Endothelial cell of umbilical vein (primary cell): ENCODE measurements at regions not wholly inside any gene's neighbourhood (a gene's known extent, or its start where the extent isn't known, plus 50 kb on each side); places are given as distances from the start of the nearest gene placed in this dataset.

Experiments
- BruUV-seq: library from RNA; stranded (reverse); fragments of 400-500 nt; replicated peaks from 2 replicates; lab custom pipeline; 2021; lab: Mats Ljungman, UMichigan
- CTCF ChIA-PET: fragments of 300-600, 350-600 bp; sonication (Branson Sonifier 250); formaldehyde crosslinking; loops from one replicate; lab custom pipeline; 2021; ENCODE audit warnings: antibody characterized with exemption, inconsistent platforms; lab: Charles Lee
- POLR2A ChIA-PET: fragments of 300-600, 350-600 bp; sonication (Branson Sonifier 250); formaldehyde crosslinking; loops from one replicate; lab custom pipeline; 2021; ENCODE audit warnings: antibody characterized with exemption, inconsistent platforms; lab: Charles Lee
- DNase-seq: peaks from one replicate; pipeline ENCODE4 v3.0.0-alpha.2; 2011; ENCODE audit warnings: low read depth, low spot score
- FAIRE-seq: peaks from 2 replicates; lab custom pipeline; 2011; peaks lifted over from hg19 to GRCh38; lab: Jason Lieb, UNC
- H2AFZ ChIP-seq: 2 replicates; pipeline ENCODE4 v1.6.0; 2012; ENCODE audit warnings: low read depth, low read length, control low read depth, inconsistent platforms
- H3K27ac ChIP-seq: 2 replicates; pipeline ENCODE4 v1.5.1; 2011; ENCODE audit warnings: low read depth, mild to moderate bottlenecking, control low read depth, low read length, moderate library complexity; ENCODE audit not compliant: insufficient read depth
- H3K27me3 ChIP-seq, 2 experiments: 2 replicates each; pipeline versions ENCODE4 v1.6.0 to v1.6.1; 2011; ENCODE audit warnings: low read length in 2 of 2, mixed read lengths in 1 of 2; ENCODE audit not compliant: control insufficient read depth in 2 of 2, insufficient read depth in 2 of 2
- H3K36me3 ChIP-seq, 2 experiments: 2 replicates in 1 of 2; 3 replicates in 1 of 2; pipeline ENCODE4 v1.5.1; 2011; ENCODE audit warnings: low read length in 2 of 2, mild to moderate bottlenecking in 1 of 2, moderate library complexity in 1 of 2; ENCODE audit not compliant: control insufficient read depth in 2 of 2, insufficient read depth in 2 of 2; ENCODE audit errors: extremely low read depth in 1 of 2
- H3K4me1 ChIP-seq: 3 replicates; pipeline ENCODE4 v1.5.1; 2011; ENCODE audit warnings: mild to moderate bottlenecking, low read length; ENCODE audit not compliant: control insufficient read depth, insufficient read depth; ENCODE audit errors: extremely low read depth
- H3K4me2 ChIP-seq: 2 replicates; pipeline ENCODE4 v1.6.1; 2011; ENCODE audit warnings: low read length, control low read depth, mixed read lengths; ENCODE audit not compliant: insufficient read depth
- H3K4me3 ChIP-seq, 3 experiments: fragments of 200-600 bp in 1 of 3; sonication (generic), shearing (Covaris generic) in 1 of 3; replicated peaks in 1 of 3; 2 replicates each; pipeline ENCODE4 v1.5.1; 2011 to 2016; ENCODE audit warnings: control low read depth in 3 of 3, low read length in 3 of 3, mild to moderate bottlenecking in 2 of 3, inconsistent platforms in 1 of 3, low read depth in 1 of 3, moderate library complexity in 1 of 3; ENCODE audit not compliant: insufficient read depth in 1 of 3
- H3K79me2 ChIP-seq: 2 replicates; pipeline ENCODE4 v1.6.0; 2012; ENCODE audit warnings: low read length, inconsistent platforms; ENCODE audit not compliant: control insufficient read depth, insufficient read depth
- H3K9ac ChIP-seq: replicated peaks from 2 replicates; pipeline ENCODE3; 2011; ENCODE audit warnings: low read length, control low read depth; ENCODE audit not compliant: insufficient read depth; ENCODE audit errors: extremely low read depth
- H3K9me1 ChIP-seq: replicated peaks from 3 replicates; pipeline ENCODE4 v1.6.0; 2011; ENCODE audit warnings: mild to moderate bottlenecking, low read length; ENCODE audit not compliant: control insufficient read depth, insufficient read depth; ENCODE audit errors: extremely low read depth
- H3K9me3 ChIP-seq: replicated peaks from 2 replicates; pipeline ENCODE4 v1.5.1; 2012; ENCODE audit warnings: low read length, inconsistent platforms; ENCODE audit not compliant: control insufficient read depth, insufficient read depth
- H4K20me1 ChIP-seq: replicated peaks from 2 replicates; pipeline ENCODE3; 2011; ENCODE audit warnings: mild to moderate bottlenecking, low read length; ENCODE audit not compliant: control insufficient read depth, insufficient read depth; ENCODE audit errors: extremely low read depth
- EZH2 ChIP-seq: IDR thresholded peaks from 2 replicates; pipeline ENCODE4 v1.6.1; 2012; ENCODE audit warnings: borderline replicate concordance, low read depth, mild to moderate bottlenecking, moderate library complexity, low read length, inconsistent platforms; ENCODE audit not compliant: severe bottlenecking
- FOS ChIP-seq: IDR thresholded peaks from 2 replicates; pipeline ENCODE4 v1.6.1; 2011; ENCODE audit warnings: mild to moderate bottlenecking, low read length, moderate library complexity, borderline replicate concordance; ENCODE audit not compliant: insufficient read depth
- GATA2 ChIP-seq: IDR thresholded peaks from 2 replicates; pipeline ENCODE4 v1.7.0; 2011; ENCODE audit warnings: low read depth, mild to moderate bottlenecking, moderate library complexity, mixed read lengths, low read length; ENCODE audit not compliant: insufficient read length, insufficient read depth
- JUN ChIP-seq: IDR thresholded peaks from 2 replicates; pipeline ENCODE4 v1.6.1; 2011; ENCODE audit warnings: borderline replicate concordance, low read depth; ENCODE audit not compliant: insufficient read length, insufficient read depth
- MYC ChIP-seq: IDR thresholded peaks from one replicate; pipeline ENCODE4 v1.6.1; 2011; ENCODE audit warnings: mild to moderate bottlenecking, low read depth, low read length
- POLR2A ChIP-seq: IDR thresholded peaks from 2 replicates; pipeline ENCODE4 v1.6.1; 2012; ENCODE audit warnings: low read depth, mild to moderate bottlenecking, control low read depth, low read length
- POLR2AphosphoS5 ChIP-seq: IDR thresholded peaks from 2 replicates; pipeline ENCODE4 v1.6.1; 2012; ENCODE audit warnings: low read depth, mild to moderate bottlenecking, control low read depth, low read length, moderate library complexity; ENCODE audit not compliant: insufficient read depth
- dilution Hi-C: fragments of 300-500 bp; cut with MboI; formaldehyde crosslinking; loops from one replicate; pipeline ENCODE4 v1.15.0; 2019; ENCODE audit warnings: low sequenced_read_pairs; ENCODE audit not compliant: extremely low pct_ligation_motif_present
- intact Hi-C: fragments of 100-400 bp; cut with micrococcal nuclease; formaldehyde crosslinking; loops from one replicate; pipeline ENCODE4 v1.10.0; 2022
- TF ChIP-seq, protein P1 (sequence below), 2 donors: IDR thresholded peaks; 1 replicate in 1 of 2; 2 replicates in 1 of 2; pipeline ENCODE4 v1.5.1; 2011; ENCODE audit warnings: low read length in 2 of 2, mild to moderate bottlenecking in 2 of 2, moderate library complexity in 2 of 2, control low read depth in 1 of 2, inconsistent platforms in 1 of 2, low read depth in 1 of 2; ENCODE audit not compliant: insufficient read depth in 1 of 2; ENCODE audit errors: extremely low read depth in 1 of 2
- TF ChIP-seq, protein P2 (sequence below): IDR thresholded peaks from 2 replicates; pipeline ENCODE4 v1.6.1; 2011; ENCODE audit not compliant: insufficient read depth, insufficient read length

DNA sequence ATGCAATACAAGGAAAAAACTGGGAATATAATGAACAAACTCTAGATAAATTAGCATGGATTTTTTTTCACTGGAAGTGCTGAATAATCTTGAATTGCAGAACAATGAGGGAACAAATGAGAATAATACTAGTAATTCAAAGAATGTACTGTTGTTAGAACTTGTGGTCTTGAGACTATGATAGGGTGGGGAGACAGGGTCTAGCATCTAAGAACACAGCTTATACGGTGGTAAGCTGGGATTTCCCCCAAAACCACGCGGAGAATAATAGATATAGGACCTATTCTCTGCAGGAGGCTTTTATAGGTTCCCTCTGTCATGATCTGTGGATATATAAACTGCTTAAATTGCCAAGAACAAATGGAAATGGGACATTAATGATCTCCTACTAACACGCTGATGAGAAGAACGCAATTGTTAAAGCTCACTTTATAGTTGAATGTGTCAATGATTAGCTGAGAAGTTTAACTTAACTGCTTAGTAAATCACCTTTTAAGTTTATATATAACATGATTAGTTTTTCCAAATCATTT is 692.3 kb downstream of the ZPLD1 start:
- dilution Hi-C loops (no loop called here), intact Hi-C loops (no loop called here)
- BruUV-seq, result no TSS peak

More for the DNA sequence above, 692.3 kb downstream of the ZPLD1 start:
- Histone ChIP-seq H4K20me1 (no peaks in the 10 kb centered on the region), H3K4me2 (no peak overlapping the region), H3K9ac (no peak overlapping the region), H2AFZ (no peak overlapping the region), H3K4me1 (no peaks in the 10 kb centered on the region), H3K79me2 (no peaks in the 10 kb centered on the region), H3K36me3 (no peaks in the 10 kb centered on the region), H3K9me3 (no peaks in the 10 kb centered on the region), H3K9me1 (no peaks in the 10 kb centered on the region), H3K27ac (no peak overlapping the region), H3K27me3 (no peaks in the 10 kb centered on the region), H3K4me3 (no peak overlapping the region)
- TF ChIP-seq POLR2A, result no peak
- TF ChIP-seq, protein P1, sequence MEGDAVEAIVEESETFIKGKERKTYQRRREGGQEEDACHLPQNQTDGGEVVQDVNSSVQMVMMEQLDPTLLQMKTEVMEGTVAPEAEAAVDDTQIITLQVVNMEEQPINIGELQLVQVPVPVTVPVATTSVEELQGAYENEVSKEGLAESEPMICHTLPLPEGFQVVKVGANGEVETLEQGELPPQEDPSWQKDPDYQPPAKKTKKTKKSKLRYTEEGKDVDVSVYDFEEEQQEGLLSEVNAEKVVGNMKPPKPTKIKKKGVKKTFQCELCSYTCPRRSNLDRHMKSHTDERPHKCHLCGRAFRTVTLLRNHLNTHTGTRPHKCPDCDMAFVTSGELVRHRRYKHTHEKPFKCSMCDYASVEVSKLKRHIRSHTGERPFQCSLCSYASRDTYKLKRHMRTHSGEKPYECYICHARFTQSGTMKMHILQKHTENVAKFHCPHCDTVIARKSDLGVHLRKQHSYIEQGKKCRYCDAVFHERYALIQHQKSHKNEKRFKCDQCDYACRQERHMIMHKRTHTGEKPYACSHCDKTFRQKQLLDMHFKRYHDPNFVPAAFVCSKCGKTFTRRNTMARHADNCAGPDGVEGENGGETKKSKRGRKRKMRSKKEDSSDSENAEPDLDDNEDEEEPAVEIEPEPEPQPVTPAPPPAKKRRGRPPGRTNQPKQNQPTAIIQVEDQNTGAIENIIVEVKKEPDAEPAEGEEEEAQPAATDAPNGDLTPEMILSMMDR (IDR thresholded peaks at IDR 0.05; ENCODE audit: extremely low read depth in 1 of 2, insufficient read depth in 1 of 2, low read depth in 1 of 2, low read length in 2 of 2), result no peak
- no peak for TF ChIP-seq FOS
- no peak for TF ChIP-seq POLR2AphosphoS5
- no peak for TF ChIP-seq EZH2
- TF ChIP-seq JUN, result no peak
- TF ChIP-seq, protein P2, sequence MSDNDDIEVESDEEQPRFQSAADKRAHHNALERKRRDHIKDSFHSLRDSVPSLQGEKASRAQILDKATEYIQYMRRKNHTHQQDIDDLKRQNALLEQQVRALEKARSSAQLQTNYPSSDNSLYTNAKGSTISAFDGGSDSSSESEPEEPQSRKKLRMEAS, result no peak
- TF ChIP-seq GATA2, result no peak
- no peak for TF ChIP-seq MYC
- ChIA-PET POLR2A (no interaction called here), CTCF (no interaction called here)
- FAIRE-seq (no peak), DNase-seq (no peak)
